Keratinocyte (primary cell): ENCODE measurements at regions not wholly inside any gene's neighbourhood (a gene's known extent, or its start where the extent isn't known, plus 50 kb on each side); places are given as distances from the start of the nearest gene placed in this dataset.

Experiments used
- DNase-seq: peaks from one replicate; pipeline ENCODE4 v3.0.0-alpha.2; 2011; ENCODE audit warnings: low read depth, missing footprints, low spot score
- FAIRE-seq: peaks from 2 replicates; lab custom pipeline; 2011; peaks lifted over from hg19 to GRCh38; lab: Jason Lieb, UNC
- H2AFZ ChIP-seq: 2 replicates; pipeline ENCODE4 v1.6.0; 2012; ENCODE audit warnings: low read length, control low read depth, inconsistent platforms; ENCODE audit not compliant: control insufficient read depth
- H3K27ac ChIP-seq: 2 replicates; pipeline ENCODE4 v1.5.1; 2011; ENCODE audit warnings: low read length; ENCODE audit not compliant: control insufficient read depth, insufficient read depth
- H3K27me3 ChIP-seq: 3 replicates; pipeline ENCODE4 v1.6.0; 2011; ENCODE audit warnings: low read length; ENCODE audit not compliant: control insufficient read depth, insufficient read depth; ENCODE audit errors: extremely low read depth
- H3K36me3 ChIP-seq, 2 experiments: 2 replicates in 1 of 2; 3 replicates in 1 of 2; pipeline ENCODE4 v1.5.1; 2011; ENCODE audit warnings: low read length in 2 of 2, mild to moderate bottlenecking in 1 of 2; ENCODE audit not compliant: control insufficient read depth in 2 of 2, insufficient read depth in 2 of 2; ENCODE audit errors: extremely low read depth in 1 of 2
- H3K4me1 ChIP-seq: 3 replicates; pipeline ENCODE4 v1.5.1; 2011; ENCODE audit warnings: low read length; ENCODE audit not compliant: control insufficient read depth, insufficient read depth; ENCODE audit errors: extremely low read depth
- H3K4me2 ChIP-seq: 3 replicates; pipeline ENCODE4 v1.6.0; 2011; ENCODE audit warnings: low read depth, low read length; ENCODE audit not compliant: control insufficient read depth, insufficient read depth; ENCODE audit errors: extremely low read depth
- H3K4me3 ChIP-seq, 3 experiments: fragments of 200-600 bp in 1 of 3; sonication (generic) in 1 of 3; 2 replicates in 2 of 3; 3 replicates in 1 of 3; pipeline ENCODE4 v1.5.1; 2011 to 2016; ENCODE audit warnings: low read length in 3 of 3, mild to moderate bottlenecking in 3 of 3, control low read depth in 2 of 3, inconsistent platforms in 1 of 3, low read depth in 1 of 3, mixed read lengths in 1 of 3, mixed run types in 1 of 3, moderate library complexity in 1 of 3; ENCODE audit not compliant: control insufficient read depth in 2 of 3, insufficient read depth in 2 of 3; ENCODE audit errors: extremely low read depth in 1 of 3
- H3K79me2 ChIP-seq: 2 replicates; pipeline ENCODE4 v1.6.0; 2012; ENCODE audit warnings: low read length; ENCODE audit not compliant: control insufficient read depth, insufficient read depth
- H3K9ac ChIP-seq: 3 replicates; pipeline ENCODE4 v1.6.0; 2011; ENCODE audit warnings: low read length; ENCODE audit not compliant: control insufficient read depth, insufficient read depth; ENCODE audit errors: extremely low read depth
- H3K9me1 ChIP-seq: 3 replicates; pipeline ENCODE4 v1.6.0; 2011; ENCODE audit warnings: low read length; ENCODE audit not compliant: control insufficient read depth, insufficient read depth; ENCODE audit errors: extremely low read depth
- H3K9me3 ChIP-seq: 2 replicates; pipeline ENCODE4 v1.5.1; 2012; ENCODE audit warnings: low read depth, low read length; ENCODE audit not compliant: control insufficient read depth
- H4K20me1 ChIP-seq: 3 replicates; pipeline ENCODE4 v1.6.0; 2011; ENCODE audit warnings: low read length; ENCODE audit not compliant: control insufficient read depth, insufficient read depth; ENCODE audit errors: extremely low read depth
- EZH2 ChIP-seq: IDR thresholded peaks from one replicate; pipeline ENCODE4 v1.6.1; 2012; ENCODE audit warnings: inconsistent platforms, mild to moderate bottlenecking, low read length, moderate library complexity
- dilution Hi-C: fragments of 300-500 bp; cut with MboI; formaldehyde crosslinking; loops from one replicate; pipeline ENCODE4 v1.7.0; 2020; ENCODE audit warnings: low sequenced_read_pairs; ENCODE audit not compliant: extremely low pct_ligation_motif_present
- TF ChIP-seq, protein P1 (sequence below), 3 experiments: IDR thresholded peaks in 1 of 3; conservative IDR thresholded peaks in 1 of 3; optimal IDR thresholded peaks in 1 of 3; 2 replicates in 2 of 3; 3 replicates in 1 of 3; pipeline versions ENCODE3 to v1.5.1; 2011; ENCODE audit warnings: low read length in 3 of 3, mild to moderate bottlenecking in 3 of 3, moderate library complexity in 2 of 3, control low read depth in 1 of 3, inconsistent platforms in 1 of 3; ENCODE audit not compliant: insufficient read depth in 2 of 3; ENCODE audit errors: extremely low read depth in 1 of 3

DNA sequence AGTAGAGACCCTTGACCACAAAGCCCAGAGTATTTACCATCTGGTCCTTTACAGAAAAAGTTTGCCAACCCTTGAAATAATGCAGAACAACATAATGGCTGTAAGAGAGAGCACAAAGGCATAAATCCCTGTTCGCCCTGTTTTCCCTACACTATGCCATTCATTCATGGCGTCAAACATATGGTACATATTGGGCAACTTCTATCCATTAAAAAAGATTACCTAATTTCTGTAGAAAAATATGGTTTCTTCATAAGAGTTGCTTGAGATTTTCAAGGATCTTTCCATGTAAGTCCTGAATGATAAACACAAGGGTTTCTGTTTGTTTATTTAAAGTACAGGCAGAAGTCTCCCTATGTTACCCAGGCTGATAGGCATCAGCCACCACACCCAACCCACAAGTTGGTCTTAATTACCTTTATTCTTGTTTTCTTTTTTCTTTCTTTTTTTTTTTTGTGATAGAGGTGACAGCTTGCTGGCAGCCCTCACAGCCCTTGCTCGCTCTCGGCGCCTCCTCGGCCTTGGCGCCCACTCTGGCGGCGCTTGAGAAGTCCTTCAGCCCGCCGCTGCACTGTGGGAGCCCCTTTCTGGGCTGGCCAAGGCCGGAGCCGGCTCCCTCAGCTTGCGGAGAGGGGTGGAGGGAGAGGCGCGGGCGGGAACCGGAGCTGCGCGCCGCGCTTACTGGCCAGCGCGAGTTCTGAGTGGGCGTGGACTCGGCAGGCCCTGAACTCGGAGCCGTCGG, 68.3 kb upstream of the NR5A2 start:
- TF ChIP-seq EZH2: no peak
- TF ChIP-seq, protein P1, sequence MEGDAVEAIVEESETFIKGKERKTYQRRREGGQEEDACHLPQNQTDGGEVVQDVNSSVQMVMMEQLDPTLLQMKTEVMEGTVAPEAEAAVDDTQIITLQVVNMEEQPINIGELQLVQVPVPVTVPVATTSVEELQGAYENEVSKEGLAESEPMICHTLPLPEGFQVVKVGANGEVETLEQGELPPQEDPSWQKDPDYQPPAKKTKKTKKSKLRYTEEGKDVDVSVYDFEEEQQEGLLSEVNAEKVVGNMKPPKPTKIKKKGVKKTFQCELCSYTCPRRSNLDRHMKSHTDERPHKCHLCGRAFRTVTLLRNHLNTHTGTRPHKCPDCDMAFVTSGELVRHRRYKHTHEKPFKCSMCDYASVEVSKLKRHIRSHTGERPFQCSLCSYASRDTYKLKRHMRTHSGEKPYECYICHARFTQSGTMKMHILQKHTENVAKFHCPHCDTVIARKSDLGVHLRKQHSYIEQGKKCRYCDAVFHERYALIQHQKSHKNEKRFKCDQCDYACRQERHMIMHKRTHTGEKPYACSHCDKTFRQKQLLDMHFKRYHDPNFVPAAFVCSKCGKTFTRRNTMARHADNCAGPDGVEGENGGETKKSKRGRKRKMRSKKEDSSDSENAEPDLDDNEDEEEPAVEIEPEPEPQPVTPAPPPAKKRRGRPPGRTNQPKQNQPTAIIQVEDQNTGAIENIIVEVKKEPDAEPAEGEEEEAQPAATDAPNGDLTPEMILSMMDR (optimal IDR thresholded peaks at IDR 0.05 in 1 of 3, IDR thresholded peaks at IDR 0.05 in 1 of 3, conservative IDR thresholded peaks at IDR 0.05 in 1 of 3; ENCODE audit: extremely low read depth in 1 of 3, insufficient read depth in 2 of 3, low read length in 3 of 3): no peak
- no peak for FAIRE-seq
- no peaks in the 10 kb centered on the region for H4K20me1 ChIP-seq
- no peak overlapping the region for H2AFZ ChIP-seq
- dilution Hi-C loops: no loop called here
- no peaks in the 10 kb centered on the region for H3K36me3 ChIP-seq
- no peaks in the 10 kb centered on the region for H3K4me1 ChIP-seq
- no peak overlapping the region for H3K4me3 ChIP-seq
- no peak for DNase-seq
- H3K27me3 ChIP-seq: no peaks in the 10 kb centered on the region
- H3K4me2 ChIP-seq: no peak overlapping the region
- no peak overlapping the region for H3K9ac ChIP-seq
- no peaks in the 10 kb centered on the region for H3K9me1 ChIP-seq
- H3K79me2 ChIP-seq: no peaks in the 10 kb centered on the region
- no peak overlapping the region for H3K27ac ChIP-seq
- H3K9me3 ChIP-seq: no peaks in the 10 kb centered on the region

DNA sequence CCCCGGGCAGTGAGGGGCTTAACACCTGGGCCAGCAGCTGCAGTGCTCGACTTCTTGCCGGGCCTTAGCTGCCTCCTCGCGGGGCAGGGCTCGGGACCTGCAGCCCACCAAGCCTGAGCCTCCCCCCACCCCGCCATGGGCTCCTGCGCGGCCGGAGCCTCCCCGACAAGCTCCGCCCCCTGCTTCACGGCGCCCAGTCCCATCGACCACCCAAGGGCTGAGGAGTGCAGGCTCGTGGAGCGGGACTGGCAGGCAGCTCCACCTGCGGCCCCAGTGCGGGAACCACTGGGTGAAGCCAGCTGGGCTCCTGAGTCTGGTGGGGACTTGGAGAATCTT, 67.8 kb upstream of the NR5A2 start:
- H3K36me3 ChIP-seq: no peaks in the 10 kb centered on the region
- no peaks in the 10 kb centered on the region for H3K4me1 ChIP-seq
- no peak overlapping the region for H3K4me3 ChIP-seq
- DNase-seq (no peak), FAIRE-seq (no peak)
- H2AFZ ChIP-seq: no peak overlapping the region
- no peaks in the 10 kb centered on the region for H3K27me3 ChIP-seq
- no peaks in the 10 kb centered on the region for H3K9me1 ChIP-seq
- no peaks in the 10 kb centered on the region for H3K9me3 ChIP-seq
- dilution Hi-C loops: no loop called here
- no peak overlapping the region for H3K4me2 ChIP-seq
- H3K27ac ChIP-seq: no peak overlapping the region
- no peaks in the 10 kb centered on the region for H4K20me1 ChIP-seq
- H3K9ac ChIP-seq: no peak overlapping the region
- TF ChIP-seq, protein P1 (optimal IDR thresholded peaks at IDR 0.05 in 1 of 3, IDR thresholded peaks at IDR 0.05 in 1 of 3, conservative IDR thresholded peaks at IDR 0.05 in 1 of 3; ENCODE audit: extremely low read depth in 1 of 3, insufficient read depth in 2 of 3, low read length in 3 of 3): no peak
- no peak for TF ChIP-seq EZH2
- H3K79me2 ChIP-seq: no peaks in the 10 kb centered on the region
